IPS-15b (cell line): ENCODE measurements at regions not wholly inside any gene's neighbourhood (a gene's known extent, or its start where the extent isn't known, plus 50 kb on each side); places are given as distances from the start of the nearest gene placed in this dataset.

Experiments used
- H3K27me3 ChIP-seq: one replicate; pipeline ENCODE4 v1.6.1; 2013; ENCODE audit warnings: low read length; ENCODE audit not compliant: control insufficient read depth, insufficient read depth
- H3K36me3 ChIP-seq: one replicate; pipeline ENCODE4 v1.6.1; 2013; ENCODE audit warnings: low read length; ENCODE audit not compliant: control insufficient read depth, insufficient read depth
- H3K4me1 ChIP-seq: one replicate; pipeline ENCODE4 v1.6.1; 2013; ENCODE audit warnings: mild to moderate bottlenecking, low read length; ENCODE audit not compliant: control insufficient read depth, insufficient read depth
- H3K4me3 ChIP-seq: one replicate; pipeline ENCODE4 v1.5.1; 2013; ENCODE audit warnings: low read depth, low read length
- H3K9ac ChIP-seq: one replicate; pipeline ENCODE4 v1.6.1; 2013; ENCODE audit warnings: low read depth, mild to moderate bottlenecking, low read length
- H3K9me3 ChIP-seq: one replicate; pipeline ENCODE4 v1.6.1; 2013; ENCODE audit warnings: mild to moderate bottlenecking, low read length; ENCODE audit not compliant: control insufficient read depth, insufficient read depth

GRCh38 chr2:9144046-9144445 is 62.6 kb upstream of the ASAP2 start:
- Histone ChIP-seq H3K9ac (no peak overlapping the region), H3K27me3 (peaks cover 66% of the 10 kb centered on the region), H3K4me1 (peaks cover 8% of the 10 kb centered on the region)

GRCh38 chr2:9143264-9143815 is 63.3 kb upstream of the ASAP2 start:
- Histone ChIP-seq H3K27me3 (peaks cover 67% of the 10 kb centered on the region), H3K36me3 (no peaks in the 10 kb centered on the region), H3K4me1 (peaks cover 9% of the 10 kb centered on the region), H3K9ac (no peak overlapping the region), H3K9me3 (no peaks in the 10 kb centered on the region), H3K4me3 (peak overlapping the region; percentile 45)

More at GRCh38 chr2:9144046-9144445, 62.6 kb upstream of the ASAP2 start:
- no peaks in the 10 kb centered on the region for H3K9me3 ChIP-seq
- H3K4me3 ChIP-seq: no peak overlapping the region
- H3K36me3 ChIP-seq: no peaks in the 10 kb centered on the region

GRCh38 chr2:9142551-9143263 is 63.9 kb upstream of the ASAP2 start:
- Histone ChIP-seq H3K27me3 (peaks cover 67% of the 10 kb centered on the region), H3K36me3 (no peaks in the 10 kb centered on the region), H3K9ac (no peak overlapping the region), H3K4me3 (peak overlapping the region; percentile 45), H3K9me3 (no peaks in the 10 kb centered on the region), H3K4me1 (peaks cover 9% of the 10 kb centered on the region)

- Histone ChIP-seq H3K4me1 (peaks cover 9% of the 10 kb centered on the region), H3K4me3 (no peak overlapping the region)
These were observed 64.7 kb upstream of the ASAP2 start for GRCh38 chr2:9141706-9142460.

GRCh38 chr2:9141091-9141667 is 65.4 kb upstream of the ASAP2 start:
- no peaks in the 10 kb centered on the region for H3K36me3 ChIP-seq
- H3K4me1 ChIP-seq: peaks cover 9% of the 10 kb centered on the region
- H3K9me3 ChIP-seq: no peaks in the 10 kb centered on the region
- no peak overlapping the region for H3K9ac ChIP-seq
- H3K4me3 ChIP-seq: no peak overlapping the region
- peaks cover 59% of the 10 kb centered on the region for H3K27me3 ChIP-seq

More at GRCh38 chr2:9141706-9142460, 64.7 kb upstream of the ASAP2 start:
- no peak overlapping the region for H3K9ac ChIP-seq
- peaks cover 63% of the 10 kb centered on the region for H3K27me3 ChIP-seq
- no peaks in the 10 kb centered on the region for H3K9me3 ChIP-seq
- no peaks in the 10 kb centered on the region for H3K36me3 ChIP-seq

- H3K4me1 ChIP-seq: peaks cover 9% of the 10 kb centered on the region
These were observed 66.0 kb upstream of the ASAP2 start for GRCh38 chr2:9140645-9141044.

GRCh38 chr2:9139491-9140443 is 66.8 kb upstream of the ASAP2 start:
- Histone ChIP-seq H3K9ac (no peak overlapping the region), H3K9me3 (no peaks in the 10 kb centered on the region), H3K36me3 (no peaks in the 10 kb centered on the region), H3K4me3 (no peak overlapping the region), H3K27me3 (peaks cover 48% of the 10 kb centered on the region), H3K4me1 (peaks cover 9% of the 10 kb centered on the region)

More at GRCh38 chr2:9140645-9141044, 66.0 kb upstream of the ASAP2 start:
- Histone ChIP-seq H3K9me3 (no peaks in the 10 kb centered on the region), H3K36me3 (no peaks in the 10 kb centered on the region), H3K9ac (no peak overlapping the region), H3K4me3 (no peak overlapping the region), H3K27me3 (peaks cover 56% of the 10 kb centered on the region)

- no peaks in the 10 kb centered on the region for H3K9me3 ChIP-seq
- H3K9ac ChIP-seq: no peak overlapping the region
- H3K4me1 ChIP-seq: peaks cover 9% of the 10 kb centered on the region
- H3K36me3 ChIP-seq: no peaks in the 10 kb centered on the region
- H3K27me3 ChIP-seq: peaks cover 29% of the 10 kb centered on the region
- no peak overlapping the region for H3K4me3 ChIP-seq
These were observed 69.0 kb upstream of the ASAP2 start for GRCh38 chr2:9137379-9138150.

GRCh38 chr2:9135822-9136558 is 70.6 kb upstream of the ASAP2 start:
- no peaks in the 10 kb centered on the region for H3K36me3 ChIP-seq
- H3K4me3 ChIP-seq: no peak overlapping the region
- H3K9me3 ChIP-seq: no peaks in the 10 kb centered on the region
- H3K27me3 ChIP-seq: peaks cover 16% of the 10 kb centered on the region
- H3K4me1 ChIP-seq: peaks cover 7% of the 10 kb centered on the region
- H3K9ac ChIP-seq: no peak overlapping the region

GRCh38 chr2:9127316-9127715 is 79.3 kb upstream of the ASAP2 start:
- H3K36me3 ChIP-seq: no peaks in the 10 kb centered on the region
- H3K4me3 ChIP-seq: no peak overlapping the region
- no peaks in the 10 kb centered on the region for H3K4me1 ChIP-seq
- H3K9ac ChIP-seq: no peak overlapping the region
- no peaks in the 10 kb centered on the region for H3K9me3 ChIP-seq
- no peaks in the 10 kb centered on the region for H3K27me3 ChIP-seq
